HEK293 (cell line): ENCODE measurements at regions not wholly inside any gene's neighbourhood (a gene's known extent, or its start where the extent isn't known, plus 50 kb on each side); places are given as distances from the start of the nearest gene placed in this dataset.

Experiments
- CTCF ChIA-PET: fragments of 350-600 bp; formaldehyde crosslinking; extraction: SDS; loops from one replicate; lab custom pipeline; 2021; ENCODE audit warnings: antibody characterized with exemption; lab: Yijun Ruan, JAX
- POLR2A ChIA-PET: fragments of 300-600 bp; formaldehyde crosslinking; extraction: SDS; loops from one replicate; lab custom pipeline; 2020; ENCODE audit warnings: antibody characterized with exemption, inconsistent platforms; lab: Yijun Ruan, JAX
- H3K27ac ChIP-seq: fragments of 200-500 bp; sonication (Bioruptor generic); 2 replicates; pipeline ENCODE4 v1.5.1; 2014; ENCODE audit warnings: low read depth, low read length, control low read depth, inconsistent platforms; ENCODE audit errors: extremely low read depth
- H3K36me3 ChIP-seq, 2 experiments: fragments of 200-500 bp in 1 of 2; sonication (Bioruptor generic) in 1 of 2; 1 replicate in 1 of 2; 2 replicates in 1 of 2; pipeline ENCODE4 v1.5.1; 2014 to 2017; ENCODE audit warnings: inconsistent platforms in 2 of 2, low read length in 2 of 2; ENCODE audit not compliant: control insufficient read depth in 2 of 2, insufficient read depth in 1 of 2
- H3K4me1 ChIP-seq: fragments of 200-500 bp; sonication (Bioruptor generic); 2 replicates; pipeline ENCODE4 v1.5.1; 2014; ENCODE audit warnings: mild to moderate bottlenecking, low read length, inconsistent platforms; ENCODE audit not compliant: control insufficient read depth, insufficient read depth
- H3K4me3 ChIP-seq: 2 replicates; pipeline ENCODE4 v1.5.1; 2011; ENCODE audit warnings: low read depth, mild to moderate bottlenecking, control low read depth, low read length, moderate library complexity
- H3K9me3 ChIP-seq: fragments of 200-500 bp; sonication (Bioruptor generic); 2 replicates; pipeline ENCODE4 v1.5.1; 2014; ENCODE audit warnings: low read depth, low read length, inconsistent platforms; ENCODE audit not compliant: control insufficient read depth, insufficient read depth
- BCL11A ChIP-seq: fragments of 450-650 bp; formaldehyde crosslinking; IDR thresholded peaks from 2 replicates; pipeline ENCODE4 v1.5.1; 2016; ENCODE audit warnings: low read depth, missing biosample characterization, missing genetic modification characterization
- EGR2 ChIP-seq: fragments of 450-650 bp; formaldehyde crosslinking; IDR thresholded peaks from 2 replicates; pipeline ENCODE4 v1.5.1; 2016; ENCODE audit warnings: low read depth, missing biosample characterization, missing genetic modification characterization
- GFI1B ChIP-seq: fragments of 450-650 bp; formaldehyde crosslinking; IDR thresholded peaks from 2 replicates; pipeline ENCODE4 v1.5.1; 2016; ENCODE audit warnings: missing biosample characterization, missing genetic modification characterization
- HOXD13 ChIP-seq: sonication (generic); formaldehyde crosslinking; IDR thresholded peaks from 2 replicates; pipeline ENCODE4 v1.8.0; 2022; ENCODE audit warnings: missing genetic modification reagents, borderline replicate concordance
- REPIN1 ChIP-seq: fragments of 450-650 bp; formaldehyde crosslinking; IDR thresholded peaks from 2 replicates; pipeline ENCODE4 v1.5.1; 2017; ENCODE audit warnings: missing biosample characterization, missing genetic modification characterization, low read depth
- SCRT2 ChIP-seq: fragments of 450-650 bp; formaldehyde crosslinking; IDR thresholded peaks from 2 replicates; pipeline ENCODE4 v1.5.1; 2016; ENCODE audit warnings: missing biosample characterization, missing genetic modification characterization
- SP7 ChIP-seq: fragments of 450-650 bp; formaldehyde crosslinking; IDR thresholded peaks from 2 replicates; pipeline ENCODE4 v1.5.1; 2016; ENCODE audit warnings: missing biosample characterization, missing genetic modification characterization
- TCF7L2 ChIP-seq: IDR thresholded peaks from 2 replicates; pipeline ENCODE4 v1.6.1; 2011; ENCODE audit warnings: low read depth, mild to moderate bottlenecking, inconsistent platforms, low read length, moderate library complexity, borderline replicate concordance
- ZBTB8A ChIP-seq: fragments of 450-650 bp; formaldehyde crosslinking; IDR thresholded peaks from 2 replicates; pipeline ENCODE4 v1.5.1; 2016; ENCODE audit warnings: missing biosample characterization, missing genetic modification characterization
- ZIC2 ChIP-seq: fragments of 450-650 bp; formaldehyde crosslinking; IDR thresholded peaks from 2 replicates; pipeline ENCODE4 v1.5.1; 2016; ENCODE audit warnings: missing biosample characterization, missing genetic modification characterization
- ZNF133 ChIP-seq: fragments of 450-650 bp; formaldehyde crosslinking; IDR thresholded peaks from 2 replicates; pipeline ENCODE4 v1.5.1; 2016; ENCODE audit warnings: missing biosample characterization, missing genetic modification characterization
- ZNF138 ChIP-seq: fragments of 450-650 bp; formaldehyde crosslinking; IDR thresholded peaks from 2 replicates; pipeline ENCODE4 v1.5.1; 2016; ENCODE audit warnings: missing biosample characterization, missing genetic modification characterization, borderline replicate concordance
- ZNF157 ChIP-seq: fragments of 450-650 bp; formaldehyde crosslinking; IDR thresholded peaks from 2 replicates; pipeline ENCODE4 v1.5.1; 2016; ENCODE audit warnings: missing biosample characterization, missing genetic modification characterization
- ZNF19 ChIP-seq: fragments of 450-650 bp; formaldehyde crosslinking; IDR thresholded peaks from 2 replicates; pipeline ENCODE4; 2016; ENCODE audit warnings: missing biosample characterization, missing genetic modification characterization, low read depth
- ZNF214 ChIP-seq: fragments of 450-650 bp; formaldehyde crosslinking; IDR thresholded peaks from 2 replicates; pipeline ENCODE4 v1.5.1; 2017; ENCODE audit warnings: missing biosample characterization, mild to moderate bottlenecking, missing genetic modification characterization, borderline replicate concordance
- ZNF350 ChIP-seq: fragments of 450-650 bp; formaldehyde crosslinking; IDR thresholded peaks from 2 replicates; pipeline ENCODE4 v1.5.0; 2017; ENCODE audit warnings: missing biosample characterization, mild to moderate bottlenecking, missing genetic modification characterization
- ZNF394 ChIP-seq: fragments of 450-650 bp; formaldehyde crosslinking; IDR thresholded peaks from 2 replicates; pipeline ENCODE4 v1.5.1; 2016; ENCODE audit warnings: missing biosample characterization, missing genetic modification characterization, mild to moderate bottlenecking, moderate library complexity, borderline replicate concordance
- ZNF416 ChIP-seq: fragments of 450-650 bp; formaldehyde crosslinking; IDR thresholded peaks from 2 replicates; pipeline ENCODE4 v1.5.1; 2016; ENCODE audit warnings: missing biosample characterization, missing genetic modification characterization
- ZNF433 ChIP-seq: fragments of 450-650 bp; formaldehyde crosslinking; IDR thresholded peaks from 2 replicates; pipeline ENCODE4 v1.5.1; 2016; ENCODE audit warnings: missing biosample characterization, missing genetic modification characterization, low read depth
- ZNF530 ChIP-seq: fragments of 450-650 bp; formaldehyde crosslinking; IDR thresholded peaks from 2 replicates; pipeline ENCODE4 v1.5.1; 2016; ENCODE audit warnings: low read depth, missing biosample characterization, missing genetic modification characterization
- ZNF544 ChIP-seq: fragments of 450-650 bp; formaldehyde crosslinking; IDR thresholded peaks from 2 replicates; pipeline ENCODE4 v1.5.0; 2017; ENCODE audit warnings: missing biosample characterization, missing genetic modification characterization
- ZNF585B ChIP-seq: fragments of 450-650 bp; formaldehyde crosslinking; IDR thresholded peaks from 2 replicates; pipeline ENCODE4 v1.5.1; 2016; ENCODE audit warnings: missing biosample characterization, missing genetic modification characterization
- ZNF621 ChIP-seq: fragments of 450-650 bp; formaldehyde crosslinking; IDR thresholded peaks from 2 replicates; pipeline ENCODE4 v1.5.1; 2017; ENCODE audit warnings: missing biosample characterization, missing genetic modification characterization
- ZNF660 ChIP-seq: fragments of 450-650 bp; IDR thresholded peaks from 2 replicates; pipeline ENCODE4 v1.5.1; 2018; ENCODE audit warnings: missing biosample characterization, mild to moderate bottlenecking, missing genetic modification characterization
- ZNF670 ChIP-seq: fragments of 450-650 bp; formaldehyde crosslinking; IDR thresholded peaks from 2 replicates; pipeline ENCODE4 v1.5.1; 2016; ENCODE audit warnings: missing biosample characterization, missing genetic modification characterization, low read depth
- ZNF704 ChIP-seq: fragments of 450-650 bp; formaldehyde crosslinking; IDR thresholded peaks from 2 replicates; pipeline ENCODE4 v1.5.1; 2016; ENCODE audit warnings: missing biosample characterization, missing genetic modification characterization
- ZSCAN30 ChIP-seq: fragments of 450-650 bp; IDR thresholded peaks from 2 replicates; pipeline ENCODE4 v1.5.1; 2018; ENCODE audit warnings: missing biosample characterization, mild to moderate bottlenecking, missing genetic modification characterization, moderate library complexity
- TF ChIP-seq, protein P1 (sequence below): fragments of 450-650 bp; formaldehyde crosslinking; optimal IDR thresholded peaks from 2 replicates; pipeline ENCODE3; 2016; ENCODE audit warnings: missing biosample characterization, mild to moderate bottlenecking, missing genetic modification characterization
- TF ChIP-seq, protein P2 (sequence below): fragments of 450-650 bp; formaldehyde crosslinking; IDR thresholded peaks from 2 replicates; pipeline ENCODE4; 2016; ENCODE audit warnings: missing biosample characterization, missing genetic modification characterization
- TF ChIP-seq, protein P3 (sequence below): fragments of 450-650 bp; formaldehyde crosslinking; IDR thresholded peaks from 2 replicates; pipeline ENCODE4 v1.5.1; 2016; ENCODE audit warnings: missing biosample characterization, missing genetic modification characterization

DNA sequence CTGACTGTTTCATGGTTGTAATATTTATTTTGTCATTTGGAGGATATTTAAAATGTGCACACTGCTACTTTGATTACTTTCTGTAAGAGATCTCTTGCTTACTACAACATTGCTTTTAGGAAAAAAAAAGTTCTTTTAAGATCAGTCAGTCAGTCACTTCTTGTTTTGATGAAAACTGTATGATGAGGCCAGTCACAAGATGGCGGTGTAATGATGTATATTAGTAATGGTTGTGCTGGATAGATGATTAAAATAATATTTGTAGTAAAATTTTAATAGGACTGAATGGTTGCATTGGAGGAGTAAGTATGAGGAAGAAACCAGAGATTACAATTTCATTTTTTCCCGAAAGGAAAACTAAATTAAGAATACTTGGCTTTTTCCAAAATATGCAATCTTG, 2411.1 kb downstream of the PCDH9 start:
- H3K4me3 ChIP-seq = no peak overlapping the region
- ChIA-PET POLR2A (no interaction called here), CTCF (no interaction called here)
- no peak for TF ChIP-seq HOXD13 (CRISPR knock-in tag)
- TF ChIP-seq TCF7L2 = no peak
- TF ChIP-seq, protein P1, sequence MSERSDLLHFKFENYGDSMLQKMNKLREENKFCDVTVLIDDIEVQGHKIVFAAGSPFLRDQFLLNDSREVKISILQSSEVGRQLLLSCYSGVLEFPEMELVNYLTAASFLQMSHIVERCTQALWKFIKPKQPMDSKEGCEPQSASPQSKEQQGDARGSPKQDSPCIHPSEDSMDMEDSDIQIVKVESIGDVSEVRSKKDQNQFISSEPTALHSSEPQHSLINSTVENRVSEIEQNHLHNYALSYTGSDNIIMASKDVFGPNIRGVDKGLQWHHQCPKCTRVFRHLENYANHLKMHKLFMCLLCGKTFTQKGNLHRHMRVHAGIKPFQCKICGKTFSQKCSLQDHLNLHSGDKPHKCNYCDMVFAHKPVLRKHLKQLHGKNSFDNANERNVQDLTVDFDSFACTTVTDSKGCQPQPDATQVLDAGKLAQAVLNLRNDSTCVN (tag by site-specific recombination) = no peak
- no peak for TF ChIP-seq ZNF157 (tag by site-specific recombination)
- no peak for TF ChIP-seq ZNF544
- TF ChIP-seq ZNF394 (tag by site-specific recombination) = no peak
- no peak for TF ChIP-seq ZIC2 (tag by site-specific recombination)
- TF ChIP-seq ZNF704 (tag by site-specific recombination) = no peak
- TF ChIP-seq SP7 = no peak
- no peak for TF ChIP-seq ZNF433 (tag by site-specific recombination)
- no peak for TF ChIP-seq ZNF530 (tag by site-specific recombination)
- no peak for TF ChIP-seq ZSCAN30 (tag by site-specific recombination)
- no peak for TF ChIP-seq ZNF585B (tag by site-specific recombination)
- TF ChIP-seq ZNF350 (tag by site-specific recombination) = no peak
- no peak for TF ChIP-seq SCRT2 (tag by site-specific recombination)
- no peak for TF ChIP-seq ZNF138 (tag by site-specific recombination)
- TF ChIP-seq ZNF133 (tag by site-specific recombination) = no peak
- H3K9me3 ChIP-seq = no peaks in the 10 kb centered on the region
- no peaks in the 10 kb centered on the region for H3K36me3 ChIP-seq
- no peaks in the 10 kb centered on the region for H3K4me1 ChIP-seq
- H3K27ac ChIP-seq = no peak overlapping the region

DNA sequence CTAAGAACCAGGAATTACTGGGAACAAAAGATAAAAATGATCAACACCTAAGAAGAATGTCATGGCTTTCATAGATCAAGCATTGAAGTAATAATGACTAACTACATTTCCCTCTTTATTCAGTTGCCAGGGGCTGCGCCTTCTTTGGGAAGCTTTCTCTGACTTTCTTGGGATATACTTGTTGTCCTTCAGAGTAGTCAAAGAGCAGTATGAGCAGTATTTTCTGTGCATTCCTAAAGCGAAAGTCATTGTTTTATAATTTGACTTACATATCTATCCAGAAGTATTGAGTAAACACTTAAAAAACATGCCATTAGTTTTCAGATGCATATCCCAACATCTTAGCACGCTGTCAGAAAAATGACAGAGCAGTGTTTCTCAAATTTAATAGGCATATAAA, 2412.4 kb downstream of the PCDH9 start:
- H3K4me3 ChIP-seq = no peak overlapping the region
- no peaks in the 10 kb centered on the region for H3K36me3 ChIP-seq
- H3K27ac ChIP-seq = no peak overlapping the region
- no peak for TF ChIP-seq REPIN1
- TF ChIP-seq ZNF621 = no peak
- TF ChIP-seq ZNF214 (tag by site-specific recombination) = no peak
- TF ChIP-seq ZNF416 (tag by site-specific recombination) = no peak
- no peak for TF ChIP-seq ZBTB8A
- no peak for TF ChIP-seq ZNF585B (tag by site-specific recombination)
- no peak for TF ChIP-seq GFI1B (tag by site-specific recombination)
- no peak for TF ChIP-seq ZNF433 (tag by site-specific recombination)
- TF ChIP-seq ZNF19 (tag by site-specific recombination) = no peak
- TF ChIP-seq, protein P2, sequence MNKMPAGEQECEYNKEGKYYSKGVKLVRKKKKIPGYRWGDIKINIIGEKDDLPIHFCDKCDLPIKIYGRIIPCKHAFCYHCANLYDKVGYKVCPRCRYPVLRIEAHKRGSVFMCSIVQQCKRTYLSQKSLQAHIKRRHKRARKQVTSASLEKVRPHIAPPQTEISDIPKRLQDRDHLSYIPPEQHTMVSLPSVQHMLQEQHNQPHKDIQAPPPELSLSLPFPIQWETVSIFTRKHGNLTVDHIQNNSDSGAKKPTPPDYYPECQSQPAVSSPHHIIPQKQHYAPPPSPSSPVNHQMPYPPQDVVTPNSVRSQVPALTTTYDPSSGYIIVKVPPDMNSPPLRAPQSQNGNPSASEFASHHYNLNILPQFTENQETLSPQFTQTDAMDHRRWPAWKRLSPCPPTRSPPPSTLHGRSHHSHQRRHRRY (tag by site-specific recombination) = no peak
- TF ChIP-seq ZNF670 = no peak
- TF ChIP-seq, protein P3, sequence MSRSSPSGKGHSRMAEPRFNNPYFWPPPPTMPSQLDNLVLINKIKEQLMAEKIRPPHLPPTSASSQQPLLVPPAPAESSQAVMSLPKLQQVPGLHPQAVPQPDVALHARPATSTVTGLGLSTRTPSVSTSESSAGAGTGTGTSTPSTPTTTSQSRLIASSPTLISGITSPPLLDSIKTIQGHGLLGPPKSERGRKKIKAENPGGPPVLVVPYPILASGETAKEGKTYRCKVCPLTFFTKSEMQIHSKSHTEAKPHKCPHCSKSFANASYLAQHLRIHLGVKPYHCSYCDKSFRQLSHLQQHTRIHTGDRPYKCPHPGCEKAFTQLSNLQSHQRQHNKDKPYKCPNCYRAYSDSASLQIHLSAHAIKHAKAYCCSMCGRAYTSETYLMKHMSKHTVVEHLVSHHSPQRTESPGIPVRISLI (tag by site-specific recombination) = no peak
- no peak for TF ChIP-seq ZNF660 (tag by site-specific recombination)
- no peak for TF ChIP-seq BCL11A (tag by site-specific recombination)
- TF ChIP-seq EGR2 (tag by site-specific recombination) = no peak
- TF ChIP-seq, all 188 proteins: peak for 0
- POLR2A ChIA-PET = no interaction called here
- CTCF ChIA-PET = no interaction called here
- Histone ChIP-seq H3K9me3 (no peaks in the 10 kb centered on the region), H3K4me1 (no peaks in the 10 kb centered on the region)
